ENCODE measurements at regions not wholly inside any gene's neighbourhood (a gene's known extent, or its start where the extent isn't known, plus 50 kb on each side); places are given as distances from the start of the nearest gene placed in this dataset.

GRCh38 chr1:89457046-89457445 lies 67.6 kb upstream of the LRRC8B start:
- no peak for TF ChIP-seq JUNB (IDR thresholded peaks at IDR 0.05; ENCODE audit: unreplicated experiment)
- no peak for TF ChIP-seq POLR2AphosphoS5 (IDR thresholded peaks at IDR 0.05; ENCODE audit: low read depth)
- TF ChIP-seq CTCF (conservative IDR thresholded peaks at IDR 0.05; ENCODE audit: low read depth in 2 of 2) = no peak
- no peak for TF ChIP-seq EZH2phosphoT487 (IDR thresholded peaks at IDR 0.05; ENCODE audit: unreplicated experiment)
- no peak for TF ChIP-seq EZH2 (IDR thresholded peaks at IDR 0.05; ENCODE audit: low read depth, unreplicated experiment)
- no peak for TF ChIP-seq CREB1 (CRISPR knock-in tag; IDR thresholded peaks at IDR 0.05; ENCODE audit: low read depth)
- TF ChIP-seq NANOG (IDR thresholded peaks at IDR 0.05; ENCODE audit: borderline replicate concordance) = no peak

Measured in GM23338 (cell line).